GM12878 (cell line): ENCODE measurements at regions not wholly inside any gene's neighbourhood (a gene's known extent, or its start where the extent isn't known, plus 50 kb on each side); places are given as distances from the start of the nearest gene placed in this dataset.

ENCODE experiments used
- ATAC-seq: fragments of 200-7000 bp; cut with Tn5 transposase; 3 replicates; pipeline ENCODE4 v1.9.1; 2020; ENCODE audit warnings: mild to moderate bottlenecking, moderate library complexity
- BruUV-seq: library from RNA; stranded (reverse); fragments of 400-500 nt; replicated peaks from 2 replicates; lab custom pipeline; 2021; lab: Mats Ljungman, UMichigan
- CTCF ChIA-PET: fragments of 300-600 bp; sonication (Branson Sonifier 250); formaldehyde crosslinking; extraction: SDS; loops from one replicate; lab custom pipeline; 2021; ENCODE audit warnings: inconsistent platforms; lab: Yijun Ruan, JAX
- POLR2A ChIA-PET: fragments of 350-600 bp; formaldehyde crosslinking; extraction: SDS; loops from one replicate; lab custom pipeline; 2021; ENCODE audit warnings: inconsistent platforms; lab: Charles Lee
- RAD21 ChIA-PET: fragments of 300-600 bp; sonication (Branson Sonifier 250); formaldehyde crosslinking; loops from one replicate; lab custom pipeline; 2023; ENCODE audit warnings: antibody characterized with exemption; ENCODE audit not compliant: unreplicated experiment; lab: Charles Lee
- SMC1A ChIA-PET: fragments of 300-600 bp; sonication (Branson Sonifier 250); formaldehyde crosslinking; loops from one replicate; lab custom pipeline; 2023; ENCODE audit not compliant: unreplicated experiment, uncharacterized antibody; lab: Charles Lee
- DNase-seq: peaks from one replicate; pipeline ENCODE4 v3.0.0-alpha.2; 2011; ENCODE audit warnings: low read depth, low spot score
- FAIRE-seq: peaks from 3 replicates; lab custom pipeline; 2011; peaks lifted over from hg19 to GRCh38; lab: Jason Lieb, UNC
- H2AFZ ChIP-seq: 2 replicates; pipeline ENCODE4 v1.6.0; 2011; ENCODE audit warnings: low read depth, low read length, control low read depth; ENCODE audit not compliant: control insufficient read depth
- H3K27ac ChIP-seq: 2 replicates; pipeline ENCODE4 v1.5.1; 2011; ENCODE audit warnings: control low read depth; ENCODE audit not compliant: control insufficient read depth, insufficient read depth
- H3K27me3 ChIP-seq, 2 experiments: replicated peaks in 1 of 2; 2 replicates each; pipeline versions ENCODE4 v1.6.0 to v1.6.1; 2011; ENCODE audit warnings: low read length in 1 of 2; ENCODE audit not compliant: control insufficient read depth in 2 of 2, insufficient read depth in 2 of 2
- H3K36me3 ChIP-seq, 2 experiments: 2 replicates each; pipeline ENCODE4 v1.5.1; 2011; ENCODE audit warnings: low read length in 1 of 2; ENCODE audit not compliant: control insufficient read depth in 2 of 2, insufficient read depth in 2 of 2
- H3K4me1 ChIP-seq: 2 replicates; pipeline ENCODE4 v1.6.1; 2011; ENCODE audit warnings: mild to moderate bottlenecking, low read length, moderate library complexity, mixed read lengths; ENCODE audit not compliant: control insufficient read depth, insufficient read depth
- H3K4me2 ChIP-seq: 2 replicates; pipeline ENCODE4 v1.6.0; 2011; ENCODE audit warnings: control low read depth; ENCODE audit not compliant: control insufficient read depth, insufficient read depth
- H3K4me3 ChIP-seq: fragments of 200-600 bp; sonication (generic); 2 replicates; pipeline ENCODE4 v1.5.1; 2016
- H3K79me2 ChIP-seq: 2 replicates; pipeline ENCODE4 v1.6.0; 2011; ENCODE audit warnings: low read length; ENCODE audit not compliant: control insufficient read depth, insufficient read depth
- H3K9ac ChIP-seq: 2 replicates; pipeline ENCODE4 v1.8.0; 2011; ENCODE audit warnings: low read length, control low read depth, mixed read lengths; ENCODE audit not compliant: control insufficient read depth, insufficient read depth
- H3K9me3 ChIP-seq: replicated peaks from 3 replicates; pipeline ENCODE4 v1.5.1; 2011; ENCODE audit warnings: mild to moderate bottlenecking, low read length; ENCODE audit not compliant: control insufficient read depth, insufficient read depth
- H4K20me1 ChIP-seq: 2 replicates; pipeline ENCODE4 v1.6.0; 2011; ENCODE audit not compliant: control insufficient read depth, insufficient read depth
- NFYB ChIP-seq: IDR thresholded peaks from 2 replicates; pipeline ENCODE4 v1.6.1; 2011; ENCODE audit warnings: low read depth, mild to moderate bottlenecking, low read length, improper control_type of control experiment, moderate library complexity; ENCODE audit not compliant: insufficient read depth
- WRNIP1 ChIP-seq: IDR thresholded peaks from 2 replicates; pipeline ENCODE4 v1.6.1; 2011; ENCODE audit warnings: low read depth, low read length, improper control_type of control experiment, borderline replicate concordance
- ZNF384 ChIP-seq: IDR thresholded peaks from 2 replicates; pipeline ENCODE4 v1.6.1; 2012; ENCODE audit warnings: low read depth, mild to moderate bottlenecking, low read length, improper control_type of control experiment, borderline replicate concordance
- WGBS: methylation state at CpG from one replicate; pipeline ENCODE4 v1.1.6; 2016; ENCODE audit warnings: low lambda C conversion rate; ENCODE audit not compliant: insufficient replicate concordance, insufficient coverage; ENCODE audit errors: missing lambda C conversion rate; 5-methylcytosine and 5-hydroxymethylcytosine counted together
- in situ Hi-C: fragments of 300-500 bp; cut with MboI; formaldehyde crosslinking; loops from 9 replicates; pipeline ENCODE4 v1.14.3; 2018; ENCODE audit warnings: mixed read lengths
- intact Hi-C: fragments of 100-400 bp; cut with micrococcal nuclease; formaldehyde crosslinking; loops from one replicate; pipeline ENCODE4 v1.14.2; 2022; ENCODE audit not compliant: unreplicated experiment
- TF ChIP-seq, protein P1 (sequence below): IDR thresholded peaks from 2 replicates; pipeline ENCODE4 v1.6.1; 2012; ENCODE audit warnings: low read depth, low read length, improper control_type of control experiment
- TF ChIP-seq, protein P2 (sequence below): fragments of 450-650 bp; IDR thresholded peaks from 2 replicates; pipeline ENCODE4 v1.6.1; 2017; ENCODE audit warnings: mild to moderate bottlenecking, low read depth, inconsistent platforms; ENCODE audit not compliant: poor library complexity, severe bottlenecking
- TF ChIP-seq, protein P3 (sequence below): IDR thresholded peaks from 2 replicates; pipeline ENCODE4 v1.6.1; 2011; ENCODE audit warnings: low read depth, low read length, improper control_type of control experiment, borderline replicate concordance

DNA sequence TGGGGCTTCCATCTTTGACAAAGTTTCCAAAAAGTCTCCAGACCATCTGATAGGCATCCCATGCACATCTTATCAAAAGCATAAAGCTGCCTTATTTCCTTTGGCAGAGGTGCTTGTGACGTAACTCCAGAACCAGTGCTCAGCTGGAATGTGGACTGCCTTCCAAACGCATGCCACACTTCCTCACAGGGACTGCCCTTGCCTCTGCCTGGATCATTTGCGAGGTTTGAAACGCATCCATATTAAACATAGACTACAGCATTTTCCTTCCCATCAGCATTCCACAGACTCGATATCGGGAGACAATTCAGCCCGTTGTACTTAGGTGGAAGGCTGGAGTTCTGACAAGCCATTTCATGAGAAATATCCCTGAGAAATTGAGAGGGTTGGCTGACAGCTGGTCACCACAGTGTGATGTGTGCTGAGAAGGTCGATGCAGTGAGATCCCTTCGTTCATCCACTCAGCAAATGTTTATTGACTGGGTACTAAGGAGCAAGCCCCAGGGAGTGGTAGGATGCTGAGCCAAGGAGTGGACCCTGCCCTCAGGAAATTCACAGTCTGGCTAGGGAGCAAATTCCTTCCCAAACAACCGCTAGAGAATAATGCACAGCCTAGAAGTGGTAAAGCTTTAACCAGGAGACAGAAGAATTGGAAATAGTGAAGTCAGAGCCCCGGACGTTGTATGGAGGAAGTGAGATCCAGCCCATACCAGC is 376.0 kb downstream of the BCOR start (continued):
- TF ChIP-seq, protein P1, sequence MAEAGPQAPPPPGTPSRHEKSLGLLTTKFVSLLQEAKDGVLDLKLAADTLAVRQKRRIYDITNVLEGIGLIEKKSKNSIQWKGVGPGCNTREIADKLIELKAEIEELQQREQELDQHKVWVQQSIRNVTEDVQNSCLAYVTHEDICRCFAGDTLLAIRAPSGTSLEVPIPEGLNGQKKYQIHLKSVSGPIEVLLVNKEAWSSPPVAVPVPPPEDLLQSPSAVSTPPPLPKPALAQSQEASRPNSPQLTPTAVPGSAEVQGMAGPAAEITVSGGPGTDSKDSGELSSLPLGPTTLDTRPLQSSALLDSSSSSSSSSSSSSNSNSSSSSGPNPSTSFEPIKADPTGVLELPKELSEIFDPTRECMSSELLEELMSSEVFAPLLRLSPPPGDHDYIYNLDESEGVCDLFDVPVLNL, result no peak
- TF ChIP-seq, protein P2, sequence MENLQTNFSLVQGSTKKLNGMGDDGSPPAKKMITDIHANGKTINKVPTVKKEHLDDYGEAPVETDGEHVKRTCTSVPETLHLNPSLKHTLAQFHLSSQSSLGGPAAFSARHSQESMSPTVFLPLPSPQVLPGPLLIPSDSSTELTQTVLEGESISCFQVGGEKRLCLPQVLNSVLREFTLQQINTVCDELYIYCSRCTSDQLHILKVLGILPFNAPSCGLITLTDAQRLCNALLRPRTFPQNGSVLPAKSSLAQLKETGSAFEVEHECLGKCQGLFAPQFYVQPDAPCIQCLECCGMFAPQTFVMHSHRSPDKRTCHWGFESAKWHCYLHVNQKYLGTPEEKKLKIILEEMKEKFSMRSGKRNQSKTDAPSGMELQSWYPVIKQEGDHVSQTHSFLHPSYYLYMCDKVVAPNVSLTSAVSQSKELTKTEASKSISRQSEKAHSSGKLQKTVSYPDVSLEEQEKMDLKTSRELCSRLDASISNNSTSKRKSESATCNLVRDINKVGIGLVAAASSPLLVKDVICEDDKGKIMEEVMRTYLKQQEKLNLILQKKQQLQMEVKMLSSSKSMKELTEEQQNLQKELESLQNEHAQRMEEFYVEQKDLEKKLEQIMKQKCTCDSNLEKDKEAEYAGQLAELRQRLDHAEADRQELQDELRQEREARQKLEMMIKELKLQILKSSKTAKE, result no peak
- no peak for TF ChIP-seq WRNIP1
- TF ChIP-seq, protein P3, sequence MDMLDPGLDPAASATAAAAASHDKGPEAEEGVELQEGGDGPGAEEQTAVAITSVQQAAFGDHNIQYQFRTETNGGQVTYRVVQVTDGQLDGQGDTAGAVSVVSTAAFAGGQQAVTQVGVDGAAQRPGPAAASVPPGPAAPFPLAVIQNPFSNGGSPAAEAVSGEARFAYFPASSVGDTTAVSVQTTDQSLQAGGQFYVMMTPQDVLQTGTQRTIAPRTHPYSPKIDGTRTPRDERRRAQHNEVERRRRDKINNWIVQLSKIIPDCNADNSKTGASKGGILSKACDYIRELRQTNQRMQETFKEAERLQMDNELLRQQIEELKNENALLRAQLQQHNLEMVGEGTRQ, result no peak
- TF ChIP-seq, all 136 proteins: peak for 0

DNA sequence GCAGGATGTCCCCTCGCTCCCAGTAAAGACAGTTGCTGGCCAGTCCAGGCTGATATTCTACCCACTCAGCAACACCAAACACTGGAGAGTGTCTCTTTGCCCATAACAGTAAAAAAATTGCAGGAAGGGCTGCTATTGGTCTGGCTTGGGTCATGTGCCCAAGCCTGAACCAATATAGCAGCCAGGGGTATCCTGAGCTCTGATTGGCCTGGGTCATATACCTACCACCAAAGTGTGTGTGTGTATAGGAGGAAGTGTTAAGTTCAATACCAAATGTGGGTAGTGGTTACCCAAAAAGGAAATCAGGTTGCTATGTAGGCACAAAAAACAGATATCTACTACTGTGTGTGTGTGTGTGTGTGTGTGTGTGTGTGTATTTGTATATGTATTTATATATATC is 373.2 kb downstream of the BCOR start:
- RAD21 ChIA-PET, result no interaction called here
- no TSS peak for BruUV-seq
- SMC1A ChIA-PET, result interaction anchor here (1.2 to 1.5 kb wide), 2 partner anchors 13 to 24 kb away, joined by 5 read pairs; no protein-coding TSS in a partner anchor
- Histone ChIP-seq H3K4me2 (no peak overlapping the region), H3K4me3 (no peak overlapping the region), H3K9me3 (no peaks in the 10 kb centered on the region; the same call in 2 of the 3 replicates), H3K27me3 (peaks cover 0 to 5% of the 10 kb centered on the region in 2 experiments; a peak in 2 of 4 replicates), H3K4me1 (no peaks in the 10 kb centered on the region), H3K27ac (no peak overlapping the region), H3K36me3 (no peaks in the 10 kb centered on the region), H3K79me2 (no peaks in the 10 kb centered on the region), H4K20me1 (no peaks in the 10 kb centered on the region), H2AFZ (no peak overlapping the region), H3K9ac (no peak overlapping the region)
- in situ Hi-C loops (no loop called here), intact Hi-C loops (no loop called here)
- WGBS, result 20% methylated on average over 1 of the region's 1 CpG
- TF ChIP-seq NFYB (0 out of 2 replicates have a peak, but pooled peaks have one; percentile 18), ZNF384 (no peak)
- ATAC-seq, result peak; percentile 45; the same call in 1 of the 3 replicates
- FAIRE-seq, result no peak
- CTCF ChIA-PET, result no interaction called here
- POLR2A ChIA-PET, result no interaction called here
- DNase-seq, result no peak
